NCI-H2227 (cell line): ENCODE measurements at regions not wholly inside any gene's neighbourhood (a gene's known extent, or its start where the extent isn't known, plus 50 kb on each side); places are given as distances from the start of the nearest gene placed in this dataset.

Experiments used
- DNase-seq: peaks from one replicate; lab custom pipeline; 2025; ENCODE audit not compliant: unreplicated experiment; lab: John Stamatoyannopoulos, UW

DNA sequence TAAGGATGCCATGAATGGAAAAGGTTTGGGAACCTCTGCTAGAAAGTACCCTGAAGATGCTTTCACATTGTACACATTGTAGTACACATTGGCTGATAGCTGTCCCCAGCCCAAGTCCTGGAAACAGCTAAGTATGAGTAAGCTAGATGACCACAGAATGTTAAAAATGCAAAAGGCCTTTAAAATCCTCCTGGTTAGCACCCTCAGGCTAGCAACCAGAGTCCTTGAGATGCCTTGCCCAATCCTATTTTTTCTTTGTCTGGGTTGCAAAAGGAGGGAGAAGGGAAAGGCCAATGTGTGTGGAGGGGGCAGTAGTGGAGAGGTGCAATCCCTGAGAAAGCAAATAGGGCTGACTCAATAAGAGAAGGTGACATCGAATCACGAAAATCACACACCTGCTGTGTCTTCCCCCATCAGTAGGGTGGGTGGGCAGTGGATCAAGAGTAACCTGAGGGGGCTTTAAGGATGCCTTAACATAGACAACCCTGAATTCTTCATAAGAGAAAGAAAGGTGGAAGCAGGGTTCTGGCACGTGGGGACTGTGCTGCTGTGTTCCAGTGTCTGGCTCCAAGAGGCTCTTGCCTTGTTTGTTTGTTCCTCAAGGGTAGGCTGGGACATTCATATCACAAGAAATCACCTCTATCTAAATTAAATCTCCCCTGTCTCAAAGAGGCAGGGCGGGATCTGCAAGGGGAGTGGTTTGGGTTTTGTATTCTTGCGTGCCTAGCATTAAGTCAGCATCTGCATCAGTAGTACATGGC, 266.2 kb upstream of the PLXNA2 start:
- DNase-seq: no peak

DNA sequence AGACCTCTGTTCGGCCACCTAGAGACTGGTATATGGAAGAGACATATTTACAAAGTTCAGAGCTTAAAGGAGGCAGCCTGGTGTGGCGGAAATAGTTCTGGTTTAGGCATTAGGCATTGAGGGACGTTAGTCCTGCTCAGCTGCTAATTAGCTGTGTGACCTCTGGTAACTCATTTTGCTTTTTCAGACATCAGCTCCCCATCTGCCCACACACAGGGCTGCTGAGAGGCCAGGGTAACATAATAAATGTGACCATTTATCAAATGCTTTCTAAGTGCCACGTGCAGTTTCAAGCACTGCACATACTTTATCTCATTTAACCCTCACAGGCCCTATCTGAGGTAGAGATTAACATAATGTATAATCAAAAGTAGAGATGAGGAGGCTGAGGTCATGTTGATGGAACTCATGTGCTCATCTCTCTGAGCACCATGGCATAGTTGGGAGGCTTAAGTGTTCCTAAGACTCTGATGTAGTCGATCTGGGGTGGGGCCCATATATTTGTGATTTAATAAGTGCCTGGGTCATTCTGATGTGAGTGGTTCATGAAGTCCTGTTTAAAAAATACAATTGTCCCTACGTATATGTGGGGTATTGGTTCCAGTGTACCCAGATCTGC, 267.2 kb upstream of the PLXNA2 start:
- DNase-seq: no peak

DNA sequence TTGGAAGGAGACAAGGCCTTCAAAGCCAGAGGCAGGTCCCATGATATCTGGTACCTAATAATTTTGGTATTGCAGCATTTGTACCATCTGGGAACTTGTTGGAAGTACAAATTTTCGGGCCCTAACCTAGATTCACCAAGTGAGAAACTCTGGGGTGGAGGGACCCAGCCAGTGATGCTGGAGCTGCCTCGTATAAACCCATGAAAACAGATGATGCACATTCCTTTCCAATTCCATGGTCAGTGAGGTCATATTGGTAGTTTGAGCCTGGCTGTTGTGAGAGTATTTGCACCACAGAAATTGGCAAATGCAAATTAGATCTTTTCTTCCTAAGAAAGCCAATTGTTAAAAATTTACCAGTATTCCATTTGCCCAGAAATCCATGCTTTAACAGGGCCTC, 269.6 kb upstream of the PLXNA2 start:
- DNase-seq: no peak

DNA sequence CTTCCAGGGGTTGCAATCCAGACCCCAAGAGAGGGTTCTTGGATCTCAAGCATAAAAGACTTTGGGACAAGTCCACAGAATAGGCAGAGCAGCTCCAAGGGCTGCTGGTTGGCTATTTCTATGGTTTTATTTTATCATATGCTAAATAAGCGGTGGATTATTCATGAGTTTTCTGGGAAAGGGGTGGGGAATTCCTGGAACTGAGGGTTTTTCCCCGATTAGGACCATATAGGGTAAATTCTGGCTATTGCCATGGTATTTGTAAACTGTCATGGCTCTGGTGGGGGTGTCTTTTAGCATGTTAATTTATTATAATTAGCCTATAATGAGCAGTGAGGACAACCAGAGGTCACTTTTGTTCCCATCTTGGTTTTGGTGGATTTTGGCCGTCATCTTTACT, 270.9 kb upstream of the PLXNA2 start:
- no peak for DNase-seq

DNA sequence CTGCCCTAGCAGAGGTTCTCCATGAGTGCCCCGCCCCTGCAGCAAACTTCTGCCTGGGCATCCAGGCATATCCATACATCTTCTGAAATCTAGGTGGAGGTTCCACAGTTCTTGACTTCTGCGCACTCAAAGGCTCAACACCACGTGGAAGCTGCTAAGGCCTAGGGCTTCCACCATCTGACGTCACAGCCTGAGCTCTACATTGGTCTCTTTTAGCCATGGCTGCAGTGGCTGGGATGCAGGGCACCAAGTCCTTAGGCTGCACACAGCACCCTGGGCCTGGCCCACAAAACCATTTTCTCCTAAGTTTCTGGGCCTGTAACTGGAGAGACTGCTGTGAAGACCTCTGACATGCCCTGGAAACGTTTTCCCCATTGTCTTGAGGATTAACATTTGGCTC, 272.6 kb upstream of the PLXNA2 start:
- no peak for DNase-seq

DNA sequence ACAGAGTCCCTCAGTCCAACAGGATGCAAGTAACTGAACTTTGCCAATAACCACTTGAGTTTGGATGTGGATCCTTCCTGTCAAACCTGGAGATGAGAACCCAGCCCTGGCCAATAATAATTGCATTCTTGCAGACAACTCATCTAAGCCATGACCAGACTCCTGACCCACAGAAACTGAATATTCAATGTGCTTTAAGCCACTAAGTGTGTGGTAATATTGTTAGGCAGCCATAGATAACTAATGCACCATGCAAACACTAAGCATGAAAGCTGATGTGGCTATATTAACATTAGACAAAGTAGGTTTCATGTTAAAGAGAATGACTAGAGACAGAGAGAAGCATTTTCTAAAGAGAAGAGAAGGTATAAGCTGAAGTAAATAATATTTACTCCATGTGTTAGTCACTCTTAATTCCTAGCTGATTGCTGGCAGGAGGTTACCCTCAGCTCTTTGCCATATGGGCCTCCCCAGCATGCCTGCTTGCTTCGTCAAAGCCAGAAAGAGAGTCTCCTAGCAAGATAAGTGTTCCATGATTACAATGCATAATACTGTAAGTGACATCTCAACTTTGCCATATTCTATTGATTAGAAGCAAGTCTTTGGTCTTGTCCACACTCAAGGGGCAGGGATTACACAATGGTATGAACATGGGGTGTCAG, 276.4 kb upstream of the PLXNA2 start:
- DNase-seq: no peak

DNA sequence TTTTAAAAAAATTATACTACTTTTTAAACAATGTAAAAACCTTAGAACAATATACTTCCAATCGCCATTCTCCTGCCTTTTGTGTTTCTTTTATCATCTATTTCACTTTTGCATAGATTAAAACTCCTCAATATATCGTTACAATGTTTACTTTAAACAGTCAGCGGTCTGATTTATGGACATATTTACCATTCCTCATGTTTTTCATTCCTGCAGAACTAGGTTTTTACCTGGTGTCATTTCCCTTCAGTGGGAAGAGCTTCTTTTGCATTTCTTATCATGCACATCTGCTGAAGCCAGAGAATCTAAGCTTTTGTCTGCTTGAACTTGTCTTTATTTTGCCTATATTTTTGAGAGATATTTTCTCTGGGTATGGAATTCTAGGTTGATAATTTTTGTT, 277.4 kb upstream of the PLXNA2 start:
- no peak for DNase-seq

DNA sequence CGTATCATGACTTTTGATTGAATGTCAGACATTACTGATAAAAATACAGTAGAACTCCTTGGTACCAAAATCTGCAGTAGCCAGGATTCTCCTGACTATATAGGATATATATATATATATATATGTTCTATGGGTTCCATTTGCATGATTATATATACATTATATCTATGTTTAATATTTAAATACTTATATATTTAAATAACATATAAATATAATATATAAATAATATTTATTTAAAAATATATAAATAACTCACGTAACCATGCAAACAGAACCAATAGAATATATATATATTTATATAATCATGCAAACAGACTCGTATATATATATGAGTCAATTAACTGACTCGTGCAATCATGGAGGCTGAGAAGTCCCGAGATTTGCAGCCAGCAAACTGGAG, 278.8 kb upstream of the PLXNA2 start:
- DNase-seq: no peak

DNA sequence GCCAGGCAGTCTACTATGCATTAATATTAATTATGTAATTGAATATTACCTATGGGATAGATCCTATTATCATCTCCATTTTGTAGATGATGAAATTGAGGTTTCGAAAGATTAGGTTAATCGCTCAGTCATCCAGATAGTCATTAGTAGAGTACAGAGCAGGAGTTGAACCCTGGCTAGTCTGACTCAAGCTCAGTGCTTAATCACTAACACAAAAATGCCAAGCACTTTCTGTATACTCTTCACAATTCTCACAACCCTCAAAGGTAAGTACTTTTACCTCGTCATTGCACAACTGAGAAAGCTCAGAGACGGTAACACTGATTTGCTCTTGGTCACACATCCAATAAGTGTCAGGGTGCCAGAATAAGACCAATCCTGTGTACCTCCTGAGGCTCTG, 280.2 kb upstream of the PLXNA2 start:
- no peak for DNase-seq

DNA sequence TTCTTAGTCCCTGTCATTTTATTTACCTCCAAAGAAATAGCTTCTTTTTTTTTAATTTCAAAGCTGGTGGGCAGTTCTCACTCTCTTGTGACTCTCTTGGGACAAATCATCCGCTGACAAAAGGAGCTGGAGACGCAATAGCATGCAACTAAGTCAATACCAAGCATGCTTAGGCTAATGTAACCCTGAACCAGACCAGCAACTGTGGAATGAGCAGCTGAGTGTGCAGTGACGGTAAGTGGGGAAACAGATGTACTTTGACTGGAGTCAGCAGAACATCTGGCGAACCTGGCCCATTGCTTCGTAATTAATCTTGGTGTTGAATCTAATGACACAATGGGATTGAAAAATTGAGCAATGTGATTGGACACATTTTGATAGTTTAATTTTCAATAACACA, 280.7 kb upstream of the PLXNA2 start:
- no peak for DNase-seq

DNA sequence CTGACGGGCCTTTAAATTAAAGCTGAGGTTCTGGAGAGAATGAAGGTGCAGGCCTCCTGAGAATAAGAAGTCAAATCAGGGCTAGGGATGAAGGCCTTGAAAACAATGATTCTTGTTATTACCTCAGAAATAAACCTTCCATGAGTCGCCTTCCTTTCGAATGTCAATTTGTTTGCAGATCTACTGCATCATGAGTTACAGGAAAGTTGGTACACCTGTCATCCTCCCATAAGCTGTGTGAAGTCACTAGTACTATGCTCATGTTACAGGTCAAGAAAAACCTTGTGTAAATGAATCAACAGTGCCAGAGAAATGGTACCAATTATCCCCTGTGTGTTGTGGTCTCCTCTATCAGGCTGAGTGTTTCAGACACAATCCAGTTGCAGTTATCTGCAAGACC, 281.2 kb upstream of the PLXNA2 start:
- DNase-seq: no peak

DNA sequence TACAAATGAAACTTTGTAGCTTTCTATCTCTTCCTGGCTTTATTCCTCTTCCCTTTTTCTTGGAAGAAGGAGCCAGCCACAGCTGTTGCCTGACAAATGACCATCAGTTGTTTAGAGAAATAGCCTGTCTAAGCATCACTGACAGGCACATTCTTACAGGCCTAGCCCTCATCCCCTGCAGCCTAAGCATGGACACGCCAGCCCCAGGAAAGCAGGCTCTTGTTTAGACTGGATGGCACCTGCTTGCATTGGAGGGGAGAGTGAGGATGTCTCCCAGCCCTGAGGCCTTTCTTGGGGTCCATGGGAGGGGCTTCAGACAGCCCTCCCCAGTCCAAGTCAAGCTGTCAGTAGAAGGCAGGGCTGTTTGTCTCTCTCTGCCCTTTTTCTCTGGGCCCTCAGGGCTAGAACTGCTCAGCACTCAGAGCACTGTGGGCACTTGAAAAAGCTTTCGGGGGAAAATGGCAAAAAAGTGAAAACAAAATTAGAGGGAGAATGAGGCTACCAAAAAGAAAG, 282.5 kb upstream of the PLXNA2 start:
- DNase-seq: peak; percentile 37

DNA sequence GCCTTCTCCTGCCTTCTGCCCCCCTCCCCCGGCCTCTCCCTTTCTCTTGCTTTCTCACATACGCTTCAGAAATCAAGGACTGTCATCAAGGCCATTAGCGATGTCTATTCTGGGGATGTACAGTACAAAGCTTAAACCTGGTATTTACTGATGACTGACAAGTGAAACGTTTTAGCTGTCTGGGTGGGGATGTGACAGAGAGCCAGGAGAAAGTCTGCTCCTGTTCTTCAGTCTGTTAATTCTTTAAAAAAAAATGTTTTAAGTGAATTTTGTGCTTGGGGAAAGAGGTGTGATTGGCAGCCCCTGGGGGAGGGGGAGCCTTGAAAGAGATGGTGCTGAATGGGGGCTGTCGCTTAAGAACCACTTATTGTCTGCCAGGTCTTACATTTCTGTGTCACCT, 283.0 kb upstream of the PLXNA2 start:
- DNase-seq: peak; percentile 72

DNA sequence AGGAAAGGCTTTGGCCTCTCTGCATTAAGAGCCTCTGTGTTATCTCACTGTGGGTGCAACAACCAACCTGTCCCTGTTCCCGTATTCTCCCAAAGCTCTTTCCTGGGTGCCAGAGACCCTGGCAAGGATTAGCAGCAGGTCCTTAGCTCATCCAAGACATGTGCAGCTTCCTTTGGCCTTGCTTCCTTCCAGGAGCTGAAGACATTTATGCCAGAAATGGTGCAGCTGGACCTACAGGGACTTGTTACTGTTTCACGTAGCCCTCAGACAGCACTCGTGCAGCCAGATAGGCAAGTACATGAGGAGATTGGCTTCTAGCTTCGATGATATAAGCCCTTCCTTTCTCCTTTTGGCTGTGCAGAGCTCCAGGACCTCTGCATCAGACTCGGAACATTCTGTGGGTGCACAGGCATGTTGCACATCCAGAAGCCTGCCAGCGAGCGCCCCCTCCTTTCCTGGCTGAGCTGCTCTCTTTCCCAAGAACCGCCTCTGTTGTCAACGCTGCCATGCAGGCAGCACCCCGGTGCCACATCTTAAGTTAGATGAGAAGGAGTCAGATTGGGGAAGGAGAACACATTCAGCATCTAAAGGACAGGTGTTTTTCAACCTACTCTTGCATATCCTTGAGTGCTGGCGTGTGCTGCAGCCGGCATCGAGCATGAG, 284.5 kb upstream of the PLXNA2 start:
- DNase-seq: no peak

DNA sequence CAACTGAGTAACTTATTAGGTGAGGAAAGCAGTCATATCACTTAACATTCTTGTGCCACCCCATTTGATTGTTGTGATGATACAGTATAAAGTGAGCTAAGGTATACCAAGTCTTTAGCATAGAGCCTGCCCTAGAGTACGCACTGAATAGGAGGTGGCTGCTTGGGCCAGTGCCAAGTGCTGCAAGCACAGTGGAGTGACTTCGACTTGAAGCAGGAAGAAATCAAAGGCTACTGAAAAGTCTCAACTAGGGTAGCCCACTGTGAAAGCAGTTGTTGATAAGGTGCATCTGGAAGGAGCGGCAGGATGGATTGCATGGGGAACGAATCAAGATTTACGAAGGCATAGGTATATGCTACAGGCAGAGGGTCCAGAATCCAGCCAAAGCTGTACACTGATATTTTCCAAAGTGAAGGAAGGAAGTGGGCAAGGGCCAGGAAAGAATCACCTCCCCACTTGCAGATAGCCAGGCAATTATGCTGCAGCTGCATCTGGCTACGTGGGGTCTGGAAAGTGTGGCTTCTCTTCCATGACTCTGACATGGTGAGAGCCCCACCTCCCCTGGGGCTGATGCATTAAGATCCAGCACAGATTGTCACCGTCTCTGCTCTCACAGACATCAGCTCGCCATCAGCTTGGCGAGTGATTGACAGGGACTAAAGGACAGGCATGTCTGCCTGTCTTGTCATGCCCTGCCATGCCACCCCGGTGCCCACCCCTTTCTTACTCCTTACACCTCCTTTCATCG, 287.0 kb upstream of the PLXNA2 start:
- DNase-seq: peak; percentile 9

DNA sequence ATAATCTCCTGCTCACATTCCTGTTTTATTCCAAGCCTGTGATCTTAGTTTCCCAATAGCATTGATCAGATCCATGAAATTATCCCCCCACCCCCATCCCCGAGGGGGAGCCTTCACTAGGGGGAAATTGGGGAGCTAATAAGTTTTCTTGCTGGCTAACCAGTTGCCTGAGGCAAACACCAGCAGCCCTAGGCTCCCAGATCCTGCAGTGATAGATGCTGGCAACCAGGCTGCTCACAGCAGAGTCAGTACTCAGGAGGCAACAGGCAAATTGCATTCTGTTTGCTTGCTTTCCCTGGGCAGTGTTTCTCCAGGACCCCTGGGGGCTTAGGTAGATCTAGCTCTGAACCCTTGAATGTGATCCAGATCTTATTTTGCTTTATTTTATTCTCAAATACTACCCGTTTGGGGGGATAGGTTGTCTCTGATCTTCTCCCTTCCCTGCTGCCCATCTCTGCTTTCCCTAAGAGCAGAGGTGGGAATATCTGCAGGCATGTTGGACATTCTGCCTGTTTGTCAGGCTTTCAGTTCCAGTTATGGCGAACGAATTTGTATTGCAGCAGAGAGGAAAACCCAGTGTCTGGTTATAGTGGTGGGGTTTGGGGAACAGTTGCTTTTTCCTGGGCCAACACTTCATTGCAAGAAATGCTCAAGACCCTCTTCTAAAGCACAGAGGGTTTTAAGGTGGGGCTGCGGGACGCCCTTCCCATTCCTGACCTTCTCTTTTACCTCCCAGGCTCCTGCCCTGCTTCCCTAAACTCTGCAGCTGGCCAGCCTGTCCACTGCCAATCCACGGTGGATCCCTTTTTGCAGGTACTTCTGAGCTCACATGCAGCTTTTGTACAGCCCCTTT, 289.8 kb upstream of the PLXNA2 start:
- DNase-seq: no peak

DNA sequence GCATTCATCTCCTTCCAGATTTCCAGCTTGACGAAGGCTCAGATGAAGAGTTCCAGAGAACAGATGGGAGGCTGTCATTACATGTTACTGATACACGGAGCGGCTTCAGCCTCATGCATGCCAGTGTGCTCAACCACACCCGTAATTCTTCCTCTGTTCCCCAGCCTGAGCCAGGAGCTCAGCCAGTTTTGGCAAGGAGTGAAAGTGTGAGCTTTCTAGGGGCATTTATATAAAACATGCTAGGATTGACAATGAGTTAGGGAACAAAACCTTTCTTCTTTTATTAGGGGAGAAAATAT, 290.4 kb upstream of the PLXNA2 start:
- no peak for DNase-seq

DNA sequence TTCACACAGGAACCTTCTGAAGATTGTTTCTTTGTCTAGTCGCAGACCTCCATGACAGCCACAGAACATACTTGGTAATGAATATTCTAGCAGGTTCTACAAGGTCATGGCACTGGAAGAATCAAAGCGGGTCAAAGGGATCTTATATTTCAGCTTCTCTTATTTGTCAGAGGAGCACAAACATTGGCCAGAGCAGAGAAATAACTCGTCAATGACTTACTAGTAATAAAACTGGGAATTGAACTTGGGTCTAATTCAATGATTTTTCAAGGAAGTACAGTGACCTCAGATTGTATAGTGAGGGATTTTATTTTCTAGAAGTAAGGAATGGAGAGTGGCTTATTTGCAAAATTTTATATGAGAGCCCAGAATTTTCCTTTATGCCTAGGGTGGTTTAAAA, 290.8 kb upstream of the PLXNA2 start:
- DNase-seq: no peak

DNA sequence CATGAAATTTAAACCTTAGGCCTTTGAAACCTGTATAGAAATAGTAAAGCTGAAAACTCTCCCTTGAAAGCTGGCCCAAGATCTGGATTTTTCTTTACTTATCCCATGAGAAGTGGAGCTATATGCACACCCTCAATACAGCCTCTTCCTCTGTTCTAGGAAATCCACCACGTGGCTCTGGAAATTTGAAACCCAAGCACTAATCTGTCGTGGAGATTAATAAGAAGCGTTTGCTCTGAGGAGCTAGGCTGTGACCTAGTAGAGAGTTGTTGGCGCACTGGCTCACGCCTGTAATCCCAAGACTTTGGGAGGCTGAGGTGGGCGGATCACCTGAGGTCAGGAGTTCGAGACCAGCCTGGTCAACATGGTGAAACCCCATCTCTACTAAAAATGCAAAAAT, 291.3 kb upstream of the PLXNA2 start:
- DNase-seq: no peak

DNA sequence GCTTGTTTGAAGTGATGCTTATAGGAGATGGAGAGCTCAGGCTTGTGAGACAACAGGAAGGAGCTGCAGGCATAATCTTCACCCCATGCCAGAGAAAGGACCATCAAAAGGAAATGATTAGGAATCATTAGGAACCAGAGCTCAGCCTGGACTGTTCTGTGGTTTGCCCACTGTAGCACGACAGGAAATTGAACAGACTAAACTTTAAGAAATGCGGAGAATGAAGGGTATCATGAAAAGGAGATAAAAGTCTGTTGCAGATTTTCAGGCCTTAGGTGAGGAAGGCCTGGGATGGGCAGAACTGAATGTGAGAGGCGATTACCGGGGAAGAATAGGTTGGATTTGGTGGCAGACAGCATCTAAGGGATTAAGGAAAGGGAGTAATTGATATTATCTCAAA, 292.0 kb upstream of the PLXNA2 start:
- DNase-seq: no peak
